CD4-positive, CD25-positive, alpha-beta regulatory T cell (primary cell): ENCODE measurements at regions not wholly inside any gene's neighbourhood (a gene's known extent, or its start where the extent isn't known, plus 50 kb on each side); places are given as distances from the start of the nearest gene placed in this dataset.
A peak's percentile ranks its signal among the peaks of the same experiment; 100 is the strongest.

Experiments used
- ATAC-seq, 2 donors: fragments of 150-1000 bp; cut with Tn5 transposase; one replicate each; pipeline ENCODE4 v1.10.0; 2021; ENCODE audit warnings: low read depth in 2 of 2, moderate number of reproducible peaks in 2 of 2, moderate library complexity in 1 of 2
- DNase-seq, 3 donors: peaks; one replicate each; pipeline versions ENCODE4 v3.0.0 to v3.0.0-alpha.2; 2012 to 2022; ENCODE audit warnings: mixed read lengths in 1 of 3
- H3K27ac ChIP-seq: one replicate; pipeline ENCODE4 v1.7.0; 2013; ENCODE audit warnings: mild to moderate bottlenecking, low read length; ENCODE audit not compliant: insufficient read depth, poor library complexity, severe bottlenecking
- H3K27me3 ChIP-seq: one replicate; pipeline ENCODE4 v1.7.0; 2013; ENCODE audit warnings: low read length; ENCODE audit not compliant: control insufficient read depth, insufficient read depth
- H3K36me3 ChIP-seq: one replicate; pipeline ENCODE4 v1.7.0; 2013; ENCODE audit warnings: mild to moderate bottlenecking, low read length, moderate library complexity; ENCODE audit not compliant: control insufficient read depth, insufficient read depth
- H3K4me1 ChIP-seq: 2 replicates; pipeline ENCODE4 v1.7.0; 2013; ENCODE audit warnings: mild to moderate bottlenecking, low read length; ENCODE audit not compliant: insufficient read depth, control insufficient read depth, poor library complexity, severe bottlenecking
- H3K4me3 ChIP-seq: one replicate; pipeline ENCODE4 v1.7.0; 2013; ENCODE audit warnings: low read depth, mild to moderate bottlenecking, low read length, moderate library complexity
- H3K9me3 ChIP-seq, 2 experiments: 1 replicate in 1 of 2; 2 replicates in 1 of 2; pipeline ENCODE4 v1.7.0; 2013; ENCODE audit warnings: low read length in 2 of 2, mild to moderate bottlenecking in 1 of 2, moderate library complexity in 1 of 2; ENCODE audit not compliant: control insufficient read depth in 2 of 2
- H3K27ac Mint-ChIP-seq, 3 donors: one replicate each; pipeline ENCODE4 v1.8.0; 2020 to 2022; ENCODE audit warnings: mild to moderate bottlenecking in 3 of 3, mixed read lengths in 3 of 3, moderate library complexity in 2 of 3
- H3K27me3 Mint-ChIP-seq: one replicate; pipeline ENCODE4 v1.8.0; 2022; ENCODE audit warnings: mild to moderate bottlenecking, mixed read lengths
- H3K36me3 Mint-ChIP-seq: one replicate; pipeline ENCODE4 v1.8.0; 2020; ENCODE audit warnings: mixed read lengths
- H3K4me1 Mint-ChIP-seq, 4 donors: one replicate each; pipeline ENCODE4 v1.8.0; 2020 to 2022; ENCODE audit warnings: mixed read lengths in 4 of 4, mild to moderate bottlenecking in 1 of 4
- H3K4me3 Mint-ChIP-seq, 4 donors: one replicate each; pipeline ENCODE4 v1.8.0; 2020 to 2022; ENCODE audit warnings: mild to moderate bottlenecking in 4 of 4, mixed read lengths in 4 of 4, moderate library complexity in 3 of 4
- H3K9me3 Mint-ChIP-seq, 7 donors: one replicate each; pipeline ENCODE4 v1.8.0; 2020 to 2022; ENCODE audit warnings: mixed read lengths in 7 of 7, mild to moderate bottlenecking in 3 of 7, moderate library complexity in 2 of 7

DNA sequence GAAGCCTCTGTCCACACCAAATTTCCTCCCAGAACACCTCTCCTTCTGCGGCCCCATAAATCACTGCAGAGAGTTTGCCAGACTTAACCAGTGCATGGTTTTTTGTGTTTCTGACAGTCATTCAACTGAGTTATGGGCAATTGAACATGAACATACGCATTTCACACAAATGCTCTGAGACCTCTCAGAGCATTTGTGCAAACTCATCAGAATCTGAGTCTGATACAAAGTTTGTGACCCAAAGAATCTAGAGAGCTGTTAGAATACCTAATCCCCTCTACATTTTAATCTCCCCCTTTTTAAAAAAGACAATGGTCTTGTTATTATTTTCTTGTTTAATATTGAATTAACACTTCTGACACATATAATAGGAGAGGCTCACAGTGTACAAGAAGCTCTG is 416.9 kb upstream of the SMARCA2 start:
- Mint-ChIP-seq H3K4me1 (no peaks in the 10 kb centered on the region), H3K36me3 (no peaks in the 10 kb centered on the region), H3K9me3 (peaks cover 0 to 2% (median 0%) of the 10 kb centered on the region in 7 donors), H3K27me3 (peaks cover 10% of the 10 kb centered on the region), H3K4me3 (no peak overlapping the region), H3K27ac (no peak overlapping the region)
- no peak for DNase-seq
- H3K36me3 ChIP-seq = no peaks in the 10 kb centered on the region
- no peaks in the 10 kb centered on the region for H3K27me3 ChIP-seq
- H3K4me3 ChIP-seq = no peak overlapping the region
- H3K9me3 ChIP-seq = no peaks in the 10 kb centered on the region
- ATAC-seq = no peak
- no peaks in the 10 kb centered on the region for H3K4me1 ChIP-seq
- no peak overlapping the region for H3K27ac ChIP-seq

DNA sequence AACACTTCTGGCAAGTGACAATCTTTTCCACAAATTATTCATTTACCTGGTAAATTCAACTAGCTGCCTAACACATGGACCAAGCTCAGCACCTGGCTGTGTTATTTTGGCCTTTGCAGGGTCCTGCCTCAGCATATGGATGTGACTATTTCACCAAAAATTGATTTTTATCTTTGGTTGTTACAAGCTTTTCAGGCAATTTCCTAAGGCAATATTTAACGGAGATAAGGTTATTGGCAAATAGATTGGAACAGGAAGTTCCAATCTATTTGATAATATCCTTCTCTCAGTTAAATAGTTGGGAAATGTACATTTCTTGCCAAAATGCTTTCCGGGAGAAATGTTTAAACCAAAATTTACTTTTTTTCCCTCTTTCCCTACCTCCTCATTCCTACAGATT is 415.2 kb upstream of the SMARCA2 start:
- H3K9me3 ChIP-seq = no peaks in the 10 kb centered on the region
- no peaks in the 10 kb centered on the region for H3K4me1 ChIP-seq
- no peaks in the 10 kb centered on the region for H3K36me3 ChIP-seq
- H3K36me3 Mint-ChIP-seq = no peaks in the 10 kb centered on the region
- H3K9me3 Mint-ChIP-seq = peaks cover 0 to 4% (median under 1%) of the 10 kb centered on the region in 7 donors
- H3K4me3 Mint-ChIP-seq = no peak overlapping the region
- ATAC-seq (no peak), DNase-seq (no peak)
- no peak overlapping the region for H3K27ac ChIP-seq
- no peaks in the 10 kb centered on the region for H3K27me3 ChIP-seq
- no peak overlapping the region for H3K27ac Mint-ChIP-seq
- H3K4me3 ChIP-seq = no peak overlapping the region
- no peaks in the 10 kb centered on the region for H3K4me1 Mint-ChIP-seq
- H3K27me3 Mint-ChIP-seq = peaks cover 10% of the 10 kb centered on the region

DNA sequence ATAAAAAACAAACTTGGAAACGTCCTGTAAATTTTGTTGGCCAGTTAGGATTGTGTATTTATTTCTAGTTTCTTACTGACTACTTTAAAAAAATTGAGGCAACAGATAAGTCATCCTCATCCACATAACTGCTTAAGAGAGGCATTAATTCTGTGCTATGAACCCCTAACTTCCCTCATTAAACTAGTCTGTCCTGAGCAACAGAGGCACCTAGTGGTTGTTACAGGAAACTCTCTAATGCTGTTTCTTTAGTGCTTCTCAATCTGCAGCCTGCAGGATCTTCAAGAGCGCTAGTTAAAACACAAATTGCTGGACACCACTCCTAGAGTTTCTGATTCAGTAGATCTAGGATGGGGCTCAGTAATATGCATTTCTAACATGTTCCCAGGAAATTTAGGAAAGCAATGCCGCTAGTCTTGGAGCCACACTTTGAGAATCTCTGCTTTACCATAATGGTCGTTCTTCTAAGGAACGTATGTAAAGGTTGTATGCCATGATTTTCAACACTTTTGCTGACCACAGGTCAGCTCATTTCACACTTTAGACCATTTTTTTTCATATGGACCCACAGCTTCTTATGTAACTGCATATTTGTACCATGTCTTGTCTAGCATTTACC is 410.1 kb upstream of the SMARCA2 start:
- H3K36me3 Mint-ChIP-seq = no peaks in the 10 kb centered on the region
- H3K27ac Mint-ChIP-seq = no peak overlapping the region

DNA sequence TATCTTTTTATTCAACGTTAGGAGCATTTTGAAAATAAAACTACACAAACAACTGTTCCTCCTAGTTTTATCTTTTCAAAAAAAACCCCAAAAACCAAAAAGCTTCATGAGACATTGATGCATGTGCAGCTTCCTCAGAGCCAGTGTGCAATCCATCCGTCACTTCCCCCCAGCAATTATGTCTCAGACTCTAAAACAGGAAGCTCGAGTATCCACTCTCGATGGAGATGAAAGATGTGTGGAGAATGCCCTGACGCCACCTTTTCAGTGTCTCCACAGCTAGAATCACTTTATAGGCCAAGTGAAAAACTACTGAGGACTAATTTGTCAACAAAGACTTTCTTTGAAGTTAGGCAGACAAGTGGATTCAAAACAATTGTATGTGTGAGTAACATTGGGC is 408.9 kb upstream of the SMARCA2 start:
- no peaks in the 10 kb centered on the region for H3K4me1 ChIP-seq
- no peak overlapping the region for H3K27ac ChIP-seq
- no peaks in the 10 kb centered on the region for H3K4me1 Mint-ChIP-seq
- no peaks in the 10 kb centered on the region for H3K9me3 ChIP-seq
- peaks cover 0 to 4% (median 3%) of the 10 kb centered on the region in 7 donors for H3K9me3 Mint-ChIP-seq
- no peaks in the 10 kb centered on the region for H3K36me3 ChIP-seq
- DNase-seq (no peak), ATAC-seq (no peak)
- no peaks in the 10 kb centered on the region for H3K27me3 ChIP-seq
- no peak overlapping the region for H3K27ac Mint-ChIP-seq
- no peak overlapping the region for H3K4me3 Mint-ChIP-seq
- H3K27me3 Mint-ChIP-seq = peaks cover 10% of the 10 kb centered on the region
- no peak overlapping the region for H3K4me3 ChIP-seq
- H3K36me3 Mint-ChIP-seq = no peaks in the 10 kb centered on the region

More for the DNA sequence above, 410.1 kb upstream of the SMARCA2 start:
- Mint-ChIP-seq H3K9me3 (peaks cover 0 to 4% (median 2%) of the 10 kb centered on the region in 7 donors), H3K4me1 (no peaks in the 10 kb centered on the region), H3K27me3 (peaks cover 5% of the 10 kb centered on the region), H3K4me3 (no peak overlapping the region)
- no peak overlapping the region for H3K27ac ChIP-seq
- peak in 1 of 3 donors; percentile 26 for DNase-seq
- H3K27me3 ChIP-seq = no peaks in the 10 kb centered on the region
- H3K9me3 ChIP-seq = no peaks in the 10 kb centered on the region
- H3K36me3 ChIP-seq = no peaks in the 10 kb centered on the region
- H3K4me1 ChIP-seq = no peaks in the 10 kb centered on the region
- no peak for ATAC-seq
- no peak overlapping the region for H3K4me3 ChIP-seq

DNA sequence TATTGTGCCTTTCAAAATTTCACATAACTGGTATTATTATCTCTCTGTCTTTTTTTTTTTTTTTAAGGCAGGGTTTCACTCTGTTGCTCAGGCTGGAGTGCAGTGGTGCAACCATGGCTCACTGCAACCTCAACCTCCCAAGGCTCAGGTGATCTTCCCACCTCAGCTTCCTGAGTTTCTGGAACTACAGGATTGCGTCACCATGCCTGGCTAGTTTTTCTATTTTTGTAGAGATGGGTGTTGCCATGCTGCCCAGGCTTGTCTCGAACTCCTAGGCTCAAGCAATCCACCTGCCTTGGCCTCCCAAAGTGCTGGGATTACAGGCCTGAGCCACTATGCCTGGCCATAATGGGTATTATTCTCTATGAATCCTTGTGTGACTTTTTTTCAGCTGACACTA is 402.3 kb upstream of the SMARCA2 start:
- no peak overlapping the region for H3K4me3 ChIP-seq
- no peaks in the 10 kb centered on the region for H3K9me3 ChIP-seq
- H3K4me3 Mint-ChIP-seq = no peak overlapping the region
- H3K36me3 Mint-ChIP-seq = no peaks in the 10 kb centered on the region
- no peaks in the 10 kb centered on the region for H3K4me1 ChIP-seq
- ATAC-seq (no peak), DNase-seq (no peak)
- H3K27me3 Mint-ChIP-seq = peaks cover 5% of the 10 kb centered on the region
- no peaks in the 10 kb centered on the region for H3K36me3 ChIP-seq
- peaks cover 0 to 5% (median 1%) of the 10 kb centered on the region in 7 donors for H3K9me3 Mint-ChIP-seq
- H3K27me3 ChIP-seq = no peaks in the 10 kb centered on the region
- H3K4me1 Mint-ChIP-seq = no peaks in the 10 kb centered on the region
- H3K27ac ChIP-seq = no peak overlapping the region
- H3K27ac Mint-ChIP-seq = no peak overlapping the region

DNA sequence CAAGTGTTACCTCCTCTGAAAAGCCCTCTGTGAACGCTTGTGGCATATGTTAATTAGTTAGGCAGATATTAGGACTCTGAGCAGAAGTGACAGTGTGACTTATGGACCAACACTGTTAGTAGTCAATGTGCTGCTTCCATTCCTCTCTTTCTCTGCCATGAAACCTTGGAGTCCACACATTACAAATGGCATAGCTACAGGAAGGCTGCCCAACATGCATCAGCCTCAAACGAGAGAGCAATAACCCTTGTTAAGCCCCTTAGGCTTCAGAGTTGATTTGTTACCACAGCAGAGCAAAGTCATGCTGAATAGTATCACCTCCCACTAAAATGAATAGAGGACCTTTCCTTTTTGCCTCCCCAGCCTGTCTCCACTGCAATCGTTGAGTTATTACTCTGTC is 397.7 kb upstream of the SMARCA2 start:
- Mint-ChIP-seq H3K36me3 (no peaks in the 10 kb centered on the region), H3K4me1 (no peaks in the 10 kb centered on the region), H3K27me3 (no peaks in the 10 kb centered on the region), H3K27ac (no peak overlapping the region), H3K9me3 (peaks cover 0 to 3% (median 1%) of the 10 kb centered on the region in 7 donors), H3K4me3 (no peak overlapping the region)
- H3K27me3 ChIP-seq = peaks cover 2% of the 10 kb centered on the region
- H3K4me1 ChIP-seq = no peaks in the 10 kb centered on the region
- H3K4me3 ChIP-seq = no peak overlapping the region
- no peak for DNase-seq
- ATAC-seq = no peak
- H3K9me3 ChIP-seq = no peaks in the 10 kb centered on the region
- H3K36me3 ChIP-seq = no peaks in the 10 kb centered on the region
- H3K27ac ChIP-seq = no peak overlapping the region

DNA sequence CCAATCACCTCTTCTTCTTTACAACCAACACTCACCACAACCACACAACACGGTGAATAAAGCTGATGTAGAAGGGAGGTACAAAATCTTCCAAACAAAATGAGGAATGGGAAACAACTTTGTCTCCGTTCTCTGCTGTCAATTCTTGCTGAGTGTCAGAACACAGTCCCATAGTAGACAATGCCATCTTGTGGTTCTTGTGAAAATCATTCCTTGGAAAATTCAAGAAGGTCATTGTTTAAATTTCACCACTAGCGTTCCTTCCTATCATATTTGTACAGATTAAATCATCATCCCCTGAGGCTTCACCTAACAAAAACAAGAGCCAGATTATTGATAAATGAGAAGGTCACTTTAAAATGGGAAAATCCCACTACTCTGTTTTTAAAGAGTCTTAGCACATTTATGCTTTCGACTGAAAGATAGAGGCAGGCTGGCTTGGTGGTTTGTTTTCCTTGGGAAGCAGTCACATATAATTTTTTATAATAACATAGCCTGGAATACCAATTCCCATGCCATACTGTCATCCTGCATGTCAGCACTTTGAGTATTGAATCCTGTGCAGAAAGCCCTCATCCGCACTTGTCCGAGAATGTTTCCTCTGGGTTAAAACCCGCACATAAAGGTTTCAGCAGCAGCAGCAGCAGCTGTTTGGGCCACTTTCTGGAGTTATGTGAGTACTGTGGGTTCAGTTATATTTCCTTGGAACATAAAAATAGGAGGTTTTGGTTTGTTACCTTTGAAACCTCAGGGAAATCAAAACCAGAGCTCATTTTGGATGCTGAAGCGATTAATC is 395.0 kb upstream of the SMARCA2 start:
- Histone ChIP-seq H3K4me3 (no peak overlapping the region), H3K27ac (no peak overlapping the region), H3K4me1 (no peaks in the 10 kb centered on the region), H3K36me3 (no peaks in the 10 kb centered on the region), H3K9me3 (no peaks in the 10 kb centered on the region), H3K27me3 (peaks cover 2% of the 10 kb centered on the region)
- no peaks in the 10 kb centered on the region for H3K36me3 Mint-ChIP-seq
- no peak overlapping the region for H3K27ac Mint-ChIP-seq
- peaks cover 0 to 8% (median 3%) of the 10 kb centered on the region in 7 donors for H3K9me3 Mint-ChIP-seq
- no peaks in the 10 kb centered on the region for H3K27me3 Mint-ChIP-seq
- H3K4me1 Mint-ChIP-seq = no peaks in the 10 kb centered on the region
- no peak for ATAC-seq
- DNase-seq = no peak
- H3K4me3 Mint-ChIP-seq = no peak overlapping the region

DNA sequence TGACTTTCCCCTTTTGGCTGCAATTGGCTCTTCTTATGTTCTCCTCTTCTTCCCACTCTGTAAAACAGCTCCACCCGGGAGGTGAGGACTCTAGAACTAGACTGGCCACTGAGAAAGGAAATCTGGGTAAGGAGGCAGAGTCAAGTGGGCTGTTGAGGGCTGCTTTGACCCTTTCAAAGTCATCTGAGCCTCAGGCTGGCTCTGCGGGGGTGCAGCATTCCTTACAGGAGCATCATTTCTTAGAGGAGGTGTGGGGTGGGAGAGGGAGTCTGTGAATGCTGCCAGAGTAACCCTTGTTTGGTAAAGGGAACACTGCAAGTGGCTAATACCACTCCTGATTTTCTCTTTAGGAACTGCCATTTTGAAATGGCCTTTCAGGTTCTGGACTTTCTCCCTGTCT is 377.7 kb upstream of the SMARCA2 start:
- H3K36me3 ChIP-seq = no peaks in the 10 kb centered on the region
- Mint-ChIP-seq H3K27me3 (no peaks in the 10 kb centered on the region), H3K9me3 (peaks cover 0 to 5% (median 1%) of the 10 kb centered on the region in 7 donors), H3K4me1 (no peaks in the 10 kb centered on the region), H3K4me3 (no peak overlapping the region), H3K27ac (no peak overlapping the region), H3K36me3 (no peaks in the 10 kb centered on the region)
- H3K27ac ChIP-seq = no peak overlapping the region
- H3K4me3 ChIP-seq = no peak overlapping the region
- no peak for ATAC-seq
- no peak for DNase-seq
- no peaks in the 10 kb centered on the region for H3K27me3 ChIP-seq
- H3K4me1 ChIP-seq = no peaks in the 10 kb centered on the region
- H3K9me3 ChIP-seq = no peaks in the 10 kb centered on the region
